ENCODE measurements at regions not wholly inside any gene's neighbourhood (a gene's known extent, or its start where the extent isn't known, plus 50 kb on each side); places are given as distances from the start of the nearest gene placed in this dataset.
"Not testable (repeated sequence)": the region's sequence is repeated elsewhere in the genome, so short reads cannot be mapped to it uniquely, and the experiment has no call there.

DNA sequence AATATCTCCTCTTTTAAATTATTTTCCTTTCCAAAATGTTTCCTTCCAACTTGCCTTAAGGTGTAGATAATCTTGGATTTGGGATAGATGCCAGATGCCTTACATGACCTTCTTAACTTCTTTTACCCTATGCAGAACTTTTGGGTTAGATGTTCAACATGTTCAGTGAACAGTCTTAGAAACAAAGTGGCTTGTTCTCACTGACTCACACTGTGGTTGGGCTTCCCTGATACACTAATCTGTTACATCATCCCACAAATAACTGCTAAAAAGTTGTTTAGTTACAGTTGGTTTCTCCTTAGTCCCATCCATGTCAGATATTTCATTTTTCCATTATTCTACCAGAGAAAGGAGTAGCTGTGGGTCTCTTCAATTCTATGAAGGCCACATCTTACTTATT lies 2638.2 kb downstream of the PCDH9 start:
- DNase-seq: no peak

GRCh38 chr13:64579331-64579730 lies 2650.8 kb downstream of the PCDH9 start:
- DNase-seq: no peak

- DNase-seq: no peak
Measured at GRCh38 chr13:64568748-64569147, 2661.4 kb downstream of the PCDH9 start.

DNA sequence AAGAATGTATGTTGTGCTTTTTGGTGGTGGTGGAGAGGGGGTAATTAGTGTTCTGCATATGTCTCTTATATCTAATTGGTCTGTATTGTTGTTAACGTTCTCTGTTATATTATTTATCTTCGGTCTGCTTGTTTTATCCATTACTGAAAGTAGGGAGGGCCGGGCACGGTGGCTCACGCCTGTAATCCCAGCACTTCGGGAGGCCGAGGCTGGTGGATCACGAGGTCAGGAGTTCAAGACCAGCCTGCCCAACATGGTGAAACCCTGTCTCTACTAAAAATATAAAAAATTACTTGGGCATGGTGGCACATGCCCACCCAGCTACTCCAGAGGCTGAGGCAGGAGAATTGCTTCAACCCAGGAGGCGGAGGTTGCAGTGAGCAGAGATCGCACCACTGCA lies 2672.1 kb downstream of the PCDH9 start:
- DNase-seq: not testable (repeated sequence)

- no peak for DNase-seq
Measured at GRCh38 chr13:64556376-64556775, 2673.8 kb downstream of the PCDH9 start.

DNA sequence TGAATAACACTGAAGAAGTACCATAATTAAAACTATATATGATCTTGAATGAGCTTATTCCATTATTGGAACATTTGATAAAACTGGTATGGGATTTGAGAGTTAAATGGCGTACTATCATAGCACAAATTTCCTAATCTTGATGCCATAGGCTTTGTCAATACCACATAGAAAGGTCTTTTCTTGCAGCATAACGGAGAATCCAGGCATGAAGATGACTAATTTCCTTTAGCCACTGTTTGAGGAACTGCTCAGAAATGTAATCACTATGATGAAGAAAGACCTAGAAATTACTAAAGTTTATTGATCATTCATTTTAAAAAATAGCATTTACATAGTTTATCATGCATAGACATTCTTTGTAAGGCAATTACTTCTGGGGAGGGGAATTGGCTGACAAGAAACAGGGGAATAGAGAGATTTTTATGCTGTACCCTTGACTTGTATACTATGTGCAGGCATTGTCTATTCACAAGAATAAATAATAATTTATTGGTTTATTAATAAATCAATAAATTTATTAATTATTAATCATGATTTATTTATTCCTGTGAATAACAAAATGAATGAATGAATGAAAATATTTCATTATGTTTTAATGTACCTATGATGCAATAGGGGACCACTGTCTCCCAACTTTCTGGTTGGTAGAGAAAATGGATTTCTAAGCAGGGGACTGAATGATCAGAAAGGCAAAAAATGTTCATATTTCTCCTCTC lies 2676.6 kb downstream of the PCDH9 start:
- no peak for DNase-seq

GRCh38 chr13:64551755-64552154 lies 2678.4 kb downstream of the PCDH9 start:
- no peak for DNase-seq

DNA sequence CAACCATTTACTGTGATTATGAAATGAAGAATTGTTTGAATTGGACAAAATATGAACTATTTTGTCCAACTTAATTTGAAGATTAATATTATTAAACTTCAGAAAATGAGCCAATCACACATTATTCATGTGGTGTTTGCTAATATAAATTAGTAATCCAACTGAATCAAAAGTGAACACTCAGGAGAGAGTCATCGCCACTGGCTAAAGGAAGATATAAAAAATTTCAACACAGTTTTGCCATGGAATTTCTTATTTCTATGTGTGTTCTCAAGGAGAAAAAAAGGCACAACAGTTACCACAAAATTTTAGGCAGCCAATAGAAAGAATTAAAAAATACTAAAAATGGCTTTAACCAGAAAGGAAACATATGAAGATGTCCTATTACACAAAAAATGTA lies 2683.8 kb downstream of the PCDH9 start:
- DNase-seq: no peak

- DNase-seq: no peak
Measured at GRCh38 chr13:64540976-64541375, 2689.2 kb downstream of the PCDH9 start.

DNA sequence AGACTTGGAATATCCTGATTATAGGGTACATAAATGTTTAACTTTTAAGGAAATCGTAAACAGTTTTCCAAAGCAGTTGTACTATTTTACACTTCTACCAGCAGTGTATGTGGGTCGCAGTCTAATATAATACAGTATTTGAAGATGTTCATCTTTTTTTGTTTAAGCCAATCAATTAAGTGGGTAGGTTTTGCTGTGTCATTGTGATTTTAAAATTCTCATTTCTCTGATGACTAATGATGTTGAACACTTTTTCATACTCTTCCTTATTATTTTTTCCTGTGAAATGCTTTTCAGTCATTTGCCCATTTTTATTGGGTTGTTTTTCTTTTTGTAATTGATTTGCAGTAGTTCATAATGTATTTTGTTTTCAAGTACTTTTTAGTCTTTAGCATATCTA lies 2689.7 kb downstream of the PCDH9 start:
- DNase-seq: no peak

DNA sequence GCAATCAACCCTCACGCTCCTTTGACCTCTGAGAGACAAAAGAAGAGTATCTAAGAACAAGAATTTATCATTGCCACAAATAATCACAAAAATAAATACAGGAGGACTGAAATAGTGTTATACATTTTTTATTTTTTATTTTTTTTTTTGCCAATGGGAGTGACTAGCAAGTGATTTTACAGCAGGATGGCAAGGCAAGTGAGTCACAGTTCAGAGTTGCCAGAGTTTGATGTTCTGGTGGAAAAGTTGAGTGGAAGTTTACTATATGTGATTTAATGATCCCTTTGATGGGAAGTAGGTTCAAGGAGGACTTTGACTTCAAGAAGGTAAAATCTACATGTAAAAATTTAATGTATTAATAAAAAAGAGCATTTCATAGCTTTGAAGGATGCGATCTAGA lies 2691.4 kb downstream of the PCDH9 start:
- DNase-seq: no peak

DNA sequence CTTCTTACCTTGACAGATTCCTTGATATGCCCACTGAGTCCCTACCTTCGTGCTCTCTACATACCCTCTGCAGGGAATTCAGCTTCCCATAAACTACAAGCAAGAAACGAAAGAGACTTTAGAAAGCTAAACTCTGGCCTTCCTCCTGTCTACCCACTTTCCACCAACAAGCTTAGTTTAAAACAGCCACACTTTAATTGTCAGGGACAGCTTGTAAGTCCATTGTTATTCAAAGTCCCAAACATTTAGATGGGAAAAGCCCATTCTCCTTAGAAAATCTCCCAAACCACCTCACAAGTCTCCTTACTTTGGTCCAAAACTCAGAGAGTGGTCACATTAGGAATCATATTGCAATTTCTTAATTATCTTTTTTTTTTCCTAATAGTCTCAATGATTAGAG lies 2695.8 kb downstream of the PCDH9 start:
- DNase-seq: no peak

- no peak for DNase-seq
Measured at GRCh38 chr13:64531400-64531799, 2698.7 kb downstream of the PCDH9 start.

- peak in 2 of 56 donors; percentile 0 to 3 for DNase-seq
Measured at GRCh38 chr13:64529874-64530485, 2700.2 kb downstream of the PCDH9 start.

GRCh38 chr13:64528838-64529237 lies 2701.3 kb downstream of the PCDH9 start:
- no peak for DNase-seq

DNA sequence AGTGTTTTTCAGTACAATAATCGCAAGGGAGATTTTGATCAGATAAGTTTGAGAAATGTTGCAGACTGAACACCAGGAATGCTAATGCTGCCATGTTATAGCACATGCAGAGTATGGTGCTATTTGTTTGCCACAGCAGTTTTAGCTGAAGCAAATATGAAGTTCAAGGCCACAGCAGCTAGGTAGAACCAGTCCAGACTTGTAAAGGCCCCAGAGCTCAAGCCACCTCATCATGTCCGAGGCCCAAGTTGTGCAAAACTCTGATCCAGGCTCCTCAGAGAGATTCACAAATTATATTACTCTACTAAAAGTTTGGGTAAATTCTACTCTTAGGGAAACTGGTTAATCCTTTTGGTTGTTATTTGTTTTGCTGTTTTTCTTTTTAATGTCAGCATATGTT lies 2702.6 kb downstream of the PCDH9 start:
- no peak for DNase-seq

- DNase-seq: no peak
Measured at GRCh38 chr13:64525687-64526086, 2704.4 kb downstream of the PCDH9 start.

DNA sequence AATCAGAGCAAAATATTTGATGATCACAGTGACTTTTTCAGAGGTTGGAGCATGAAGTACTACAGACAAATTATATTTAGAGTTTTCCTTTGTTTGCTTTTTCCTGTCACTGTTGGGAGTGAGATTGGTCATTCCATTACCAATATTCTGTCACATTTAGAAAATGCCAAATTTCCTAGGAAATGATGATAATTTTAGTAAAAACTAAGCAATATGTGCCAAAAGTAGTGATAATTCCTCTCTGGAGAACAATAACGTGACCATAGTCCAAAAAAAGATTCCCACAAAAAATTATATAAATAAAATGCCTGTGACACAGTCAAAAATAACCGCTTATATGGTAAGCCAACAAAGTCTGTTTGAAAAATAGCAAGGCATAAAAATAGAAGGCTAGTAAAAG lies 2719.4 kb downstream of the PCDH9 start:
- DNase-seq: no peak

- DNase-seq: no peak
Measured at GRCh38 chr13:64506246-64506645, 2723.9 kb downstream of the PCDH9 start.

GRCh38 chr13:64505336-64505910 lies 2724.7 kb downstream of the PCDH9 start:
- DNase-seq: no peak

DNA sequence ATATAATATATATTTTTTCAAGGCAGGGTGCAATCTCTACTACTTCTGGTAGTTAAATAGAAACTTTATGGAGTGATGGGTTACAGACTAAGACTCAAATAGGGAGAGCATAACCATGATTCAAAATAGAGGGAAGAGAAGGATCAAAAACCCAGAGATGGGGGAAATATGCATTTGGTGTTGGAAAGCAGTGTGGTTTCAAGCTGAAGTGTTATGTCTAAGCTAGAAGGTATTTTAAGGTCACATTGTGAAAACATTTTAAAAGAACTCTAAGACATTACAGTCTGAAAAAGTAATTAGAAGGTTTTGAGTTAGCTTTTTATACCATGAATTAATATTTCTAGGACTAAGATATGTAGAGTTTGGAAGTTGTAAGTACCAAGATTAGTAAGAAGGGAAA lies 2741.4 kb downstream of the PCDH9 start:
- no peak for DNase-seq

DNA sequence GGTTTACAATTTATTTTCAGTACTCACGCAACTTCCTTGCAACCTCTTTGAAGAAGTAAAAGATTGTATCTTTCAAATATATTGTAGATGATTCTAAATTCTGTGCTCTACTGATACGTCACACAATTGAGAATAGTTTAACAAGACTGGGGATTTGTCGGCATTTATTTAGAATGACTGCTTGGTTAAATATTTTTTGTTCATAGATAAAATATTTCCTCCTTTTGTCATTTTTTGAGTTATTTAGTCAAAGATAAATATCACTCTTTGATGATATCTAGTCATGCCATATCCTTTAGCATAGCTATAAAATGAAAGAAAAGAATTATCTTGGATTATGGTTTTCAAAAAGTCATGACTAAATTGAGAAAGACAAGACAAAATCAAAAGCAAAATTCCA lies 2747.8 kb downstream of the PCDH9 start:
- no peak for DNase-seq

GRCh38 chr13:64480672-64481071 lies 2749.5 kb downstream of the PCDH9 start:
- no peak for DNase-seq

Measured in nucleus accumbens (tissue), 56 donors.